Heart right ventricle (tissue), 16 donors: ENCODE measurements at regions not wholly inside any gene's neighbourhood (a gene's known extent, or its start where the extent isn't known, plus 50 kb on each side); places are given as distances from the start of the nearest gene placed in this dataset.
"Not testable (repeated sequence)": the region's sequence is repeated elsewhere in the genome, so short reads cannot be mapped to it uniquely, and the experiment has no call there.

ENCODE experiments used
- ATAC-seq, 8 donors: fragments of 200-7000 bp; cut with Tn5 transposase; one replicate each; pipeline ENCODE4 v1.9.1; 2020; ENCODE audit warnings: mild to moderate bottlenecking in 8 of 8, moderate library complexity in 8 of 8, moderate number of reproducible peaks in 1 of 8
- DNase-seq, 2 donors: peaks; one replicate each; pipeline ENCODE4 v3.0.0-alpha.2; 2020
- H3K27ac ChIP-seq, 10 donors: fragments of 200-600 bp; sonication (generic) in 2 of 10; one replicate each; pipeline versions ENCODE4 v1.5.0 to v1.8.0; 2020 to 2022; ENCODE audit warnings: mild to moderate bottlenecking in 3 of 10
- H3K27me3 ChIP-seq, 7 donors: fragments of 200-600 bp; one replicate each; pipeline ENCODE4 v1.8.0; 2021 to 2022; ENCODE audit warnings: mild to moderate bottlenecking in 2 of 7
- H3K36me3 ChIP-seq, 9 donors: fragments of 200-600 bp; sonication (generic) in 1 of 9; one replicate each; pipeline versions ENCODE4 v1.5.0 to v1.8.0; 2020 to 2022; ENCODE audit warnings: mild to moderate bottlenecking in 2 of 9
- H3K4me1 ChIP-seq, 9 donors: fragments of 200-600 bp; sonication (generic) in 1 of 9; one replicate each; pipeline versions ENCODE4 v1.5.0 to v1.8.0; 2020 to 2022; ENCODE audit warnings: mild to moderate bottlenecking in 4 of 9
- H3K4me3 ChIP-seq, 10 donors: fragments of 200-600 bp; sonication (generic) in 2 of 10; one replicate each; pipeline versions ENCODE4 v1.5.0 to v1.8.0; 2020 to 2022; ENCODE audit warnings: mild to moderate bottlenecking in 7 of 10, moderate library complexity in 2 of 10
- H3K9me3 ChIP-seq, 11 donors: fragments of 200-600 bp in 10 of 11; sonication (generic) in 2 of 11; one replicate each; pipeline versions ENCODE4 v1.5.0 to v1.8.0; 2013 to 2022; ENCODE audit warnings: mild to moderate bottlenecking in 2 of 11, control low read depth in 1 of 11, moderate library complexity in 1 of 11
- WGBS, 2 donors: extraction: QIAGEN DNeasy Blood & Tissue Kit; methylation state at CpG; one replicate each; pipeline ENCODE4 v1.1.7; 2013; ENCODE audit warnings: inconsistent platforms in 1 of 2; 5-methylcytosine and 5-hydroxymethylcytosine counted together
- intact Hi-C, 10 donors: fragments of 100-400 bp; cut with DNase I; formaldehyde crosslinking; loops; one replicate each; pipeline versions ENCODE4 v1.11.1 to v1.14.2; 2022
- TF ChIP-seq, protein P1 (sequence below), 9 donors: fragments of 200-600 bp; sonication (generic) in 2 of 9; IDR thresholded peaks; one replicate each; pipeline versions ENCODE4 v1.5.0 to v1.8.0; 2021 to 2022; ENCODE audit warnings: antibody characterized with exemption in 9 of 9, mild to moderate bottlenecking in 5 of 9, moderate library complexity in 1 of 9
- donor health status: Arrhythmogenic right ventricular cardiomyopathy.
- donor health status: ischemic (EF 13 %, LVEDD 7.1; RV severe dilation, severe dysfunction).
- donor health status: healthy with polysubstance abuse.
- donor health status: DM: no; HTN: yes; CAD: no.
- donor health status: DM: no; HTN: no; CAD: no.
- donor health status: ischemic (EF 25% LVEDD 6.9; RV normal size, moderate dysfunction).
- donor health status: ischemic (EF 25% LVEDD 5.7; RV mildly dilated, moderate dysfunction).
- donor health status: healthy.
- donor health status: DM: yes; HTN: yes; CAD: no.
- donor health status: Ischemic cardiomyopathy.
- donor health status: ischemic (EF 35%, LVEDD 5.7; RV mildly dilated, moderate dysfunction).
- donor health status: nonischemic (EF 11% LVEDD 7.7; RV severe dilation, severe dysfunction).
- donor health status: DM: yes; HTN: yes; CAD: no.
- donor health status: PGD.
- donor health status: ischemic (EF 29% LVEDD 5.4; RV normal size, mild dysfunction).
- donor health status: nonischemic (EF 23%, LVEDD 6.1; RV moderate dilation, normal function).

DNA sequence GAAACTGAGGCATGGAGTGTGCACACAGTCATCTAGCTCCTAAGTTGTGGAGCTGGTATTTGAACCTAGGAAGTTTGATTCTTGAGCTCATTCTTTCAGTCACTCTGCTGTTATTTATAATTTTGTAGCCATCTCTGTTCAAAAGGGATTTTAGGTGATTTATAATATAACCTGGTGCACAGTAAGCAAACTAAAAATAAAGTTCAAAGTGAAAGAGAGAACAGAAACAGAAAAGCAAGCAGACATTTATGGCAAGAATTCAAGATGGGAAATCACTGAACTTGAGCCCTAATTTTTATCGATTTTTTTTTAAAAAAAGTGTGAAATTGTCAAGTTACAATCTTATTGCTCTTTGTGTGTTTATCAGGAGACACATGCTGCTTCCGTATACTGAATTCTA, 71.4 kb upstream of the SLC7A14 start:
- TF ChIP-seq, protein P1, sequence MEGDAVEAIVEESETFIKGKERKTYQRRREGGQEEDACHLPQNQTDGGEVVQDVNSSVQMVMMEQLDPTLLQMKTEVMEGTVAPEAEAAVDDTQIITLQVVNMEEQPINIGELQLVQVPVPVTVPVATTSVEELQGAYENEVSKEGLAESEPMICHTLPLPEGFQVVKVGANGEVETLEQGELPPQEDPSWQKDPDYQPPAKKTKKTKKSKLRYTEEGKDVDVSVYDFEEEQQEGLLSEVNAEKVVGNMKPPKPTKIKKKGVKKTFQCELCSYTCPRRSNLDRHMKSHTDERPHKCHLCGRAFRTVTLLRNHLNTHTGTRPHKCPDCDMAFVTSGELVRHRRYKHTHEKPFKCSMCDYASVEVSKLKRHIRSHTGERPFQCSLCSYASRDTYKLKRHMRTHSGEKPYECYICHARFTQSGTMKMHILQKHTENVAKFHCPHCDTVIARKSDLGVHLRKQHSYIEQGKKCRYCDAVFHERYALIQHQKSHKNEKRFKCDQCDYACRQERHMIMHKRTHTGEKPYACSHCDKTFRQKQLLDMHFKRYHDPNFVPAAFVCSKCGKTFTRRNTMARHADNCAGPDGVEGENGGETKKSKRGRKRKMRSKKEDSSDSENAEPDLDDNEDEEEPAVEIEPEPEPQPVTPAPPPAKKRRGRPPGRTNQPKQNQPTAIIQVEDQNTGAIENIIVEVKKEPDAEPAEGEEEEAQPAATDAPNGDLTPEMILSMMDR (IDR thresholded peaks at IDR 0.05): no peak
- H3K36me3 ChIP-seq: no peaks in the 10 kb centered on the region
- H3K27ac ChIP-seq: no peak overlapping the region
- DNase-seq (no peak), ATAC-seq (no peak)
- no peaks in the 10 kb centered on the region for H3K9me3 ChIP-seq
- no peaks in the 10 kb centered on the region for H3K4me1 ChIP-seq
- H3K4me3 ChIP-seq: no peak overlapping the region
- peaks cover 0 to 5% (median 0%) of the 10 kb centered on the region in 7 donors for H3K27me3 ChIP-seq
- 73 to 85% methylated on average over 2 of the region's 2 CpGs for WGBS, 2 donors
- intact Hi-C loops: no loop called here

DNA sequence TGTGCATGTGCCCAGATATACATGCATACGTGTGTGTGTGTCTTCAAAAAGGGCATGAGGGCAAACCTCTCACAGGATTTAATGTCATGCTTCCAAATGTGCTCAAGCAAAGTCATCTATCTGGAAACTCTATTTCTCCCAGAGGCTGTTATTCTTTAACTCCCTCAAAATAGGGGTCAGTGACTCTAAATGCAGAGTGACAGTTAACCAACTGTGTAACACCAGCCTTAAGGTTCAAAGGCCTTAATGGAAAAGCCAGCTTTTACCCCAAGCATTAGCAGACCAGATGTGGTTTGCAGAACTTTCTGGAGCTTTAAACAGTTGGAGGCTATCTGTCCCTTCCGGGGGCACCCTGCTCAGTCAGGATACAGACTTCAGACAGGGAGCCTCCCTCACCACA, 70.4 kb upstream of the SLC7A14 start:
- Histone ChIP-seq H3K27ac (no peak overlapping the region), H3K4me1 (no peaks in the 10 kb centered on the region), H3K9me3 (no peaks in the 10 kb centered on the region), H3K4me3 (no peak overlapping the region), H3K36me3 (no peaks in the 10 kb centered on the region), H3K27me3 (peaks cover 0 to 5% (median 0%) of the 10 kb centered on the region in 7 donors)
- no peak for ATAC-seq
- DNase-seq: no peak
- intact Hi-C loops: no loop called here
- 78 to 92% methylated on average over 2 of the region's 2 CpGs for WGBS, 2 donors
- TF ChIP-seq, protein P1 (IDR thresholded peaks at IDR 0.05): no peak

DNA sequence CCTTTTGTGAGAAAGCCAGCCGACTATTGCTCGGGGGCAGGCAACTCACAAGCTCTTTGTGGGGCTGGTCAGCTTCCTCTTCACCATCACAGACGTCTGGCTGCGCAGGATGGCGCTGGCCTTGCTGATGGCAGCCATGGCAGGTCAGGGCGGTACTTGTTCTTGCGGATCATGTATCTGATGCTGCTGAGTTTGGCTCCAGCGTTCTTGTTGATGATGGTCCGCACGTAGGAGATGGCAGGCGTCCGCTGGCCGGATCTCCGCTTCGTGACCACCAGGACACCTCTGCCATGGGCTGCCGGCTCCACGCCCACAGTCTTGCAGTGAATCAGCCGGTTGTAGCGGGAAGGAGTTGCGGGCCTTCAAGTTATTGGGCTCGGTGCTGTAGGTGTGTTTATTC, 67.9 kb upstream of the SLC7A14 start:
- ATAC-seq: no peak
- intact Hi-C loops: no loop called here
- WGBS, 2 donors: 89 to 93% methylated on average over 21 of the region's 21 CpGs
- Histone ChIP-seq H3K27me3 (peaks cover 0 to 6% (median 0%) of the 10 kb centered on the region in 7 donors), H3K4me3 (no peak overlapping the region), H3K36me3 (no peaks in the 10 kb centered on the region), H3K27ac (no peak overlapping the region), H3K9me3 (no peaks in the 10 kb centered on the region), H3K4me1 (no peaks in the 10 kb centered on the region)
- TF ChIP-seq, protein P1 (IDR thresholded peaks at IDR 0.05): no peak
- no peak for DNase-seq

DNA sequence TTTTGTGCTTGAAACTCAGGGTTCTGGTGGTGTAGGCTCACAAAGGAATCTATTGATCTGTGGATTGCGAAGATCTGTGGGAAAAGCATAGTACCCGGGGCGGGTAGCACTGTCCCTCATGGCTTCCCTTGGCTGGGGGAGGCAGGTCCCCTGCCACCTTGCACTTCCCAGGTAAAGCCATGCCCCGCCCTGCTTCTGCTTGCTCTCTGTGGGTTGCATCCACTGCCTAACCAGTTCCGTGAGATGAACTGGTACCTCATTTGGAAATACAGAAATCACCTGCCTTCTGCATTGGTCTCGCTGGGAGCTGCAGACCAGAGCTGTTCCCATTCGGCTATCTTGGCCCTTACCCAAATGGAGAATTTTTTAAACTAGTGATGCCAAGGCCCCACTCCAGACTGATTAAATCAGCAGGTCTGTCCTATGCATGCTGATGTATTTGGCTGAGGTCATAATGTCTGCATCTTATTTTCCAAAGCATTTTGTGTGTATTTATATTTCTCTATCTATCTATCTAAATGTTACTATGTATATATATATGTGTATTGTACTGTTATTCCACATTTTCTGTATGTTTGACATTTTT, 65.5 kb upstream of the SLC7A14 start:
- H3K9me3 ChIP-seq: no peaks in the 10 kb centered on the region
- ATAC-seq (no peak), DNase-seq (no peak)
- H3K4me3 ChIP-seq: no peak overlapping the region
- WGBS, 2 donors: 82 to 84% methylated on average over 7 of the region's 7 CpGs
- TF ChIP-seq, protein P1 (IDR thresholded peaks at IDR 0.05): no peak
- no peak overlapping the region for H3K27ac ChIP-seq
- H3K36me3 ChIP-seq: no peaks in the 10 kb centered on the region
- H3K4me1 ChIP-seq: no peaks in the 10 kb centered on the region
- intact Hi-C loops: no loop called here
- peaks cover 0 to 6% (median 0%) of the 10 kb centered on the region in 7 donors for H3K27me3 ChIP-seq

DNA sequence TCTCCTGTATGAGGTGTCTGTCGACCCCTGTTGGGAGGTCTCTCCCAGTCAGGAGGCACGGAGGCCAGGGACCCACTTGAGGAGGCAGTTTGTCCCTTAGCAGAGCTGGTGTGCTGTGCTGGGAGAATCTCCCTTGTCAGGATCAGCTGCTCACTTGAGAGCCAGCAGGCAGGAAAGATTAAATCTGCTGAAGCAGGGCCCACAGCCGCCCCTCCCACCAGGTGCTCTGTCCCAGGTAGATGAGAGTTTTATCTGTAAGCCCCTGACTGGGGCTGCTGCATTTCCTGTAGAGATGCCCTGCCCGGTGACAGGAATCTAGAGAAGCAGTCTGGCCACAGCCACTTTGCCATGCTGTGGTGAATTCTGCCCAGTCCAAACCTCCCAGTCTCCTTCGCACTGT, 64.7 kb upstream of the SLC7A14 start:
- intact Hi-C loops, H3K9me3 ChIP-seq, H3K4me3 ChIP-seq, H3K36me3 ChIP-seq, H3K4me1 ChIP-seq, ATAC-seq, H3K27ac ChIP-seq, H3K27me3 ChIP-seq, DNase-seq: not testable (repeated sequence)
- WGBS, 2 donors: 59 to 69% methylated on average over 5 of the region's 5 CpGs
